D341Med (cell line): ENCODE measurements at regions not wholly inside any gene's neighbourhood (a gene's known extent, or its start where the extent isn't known, plus 50 kb on each side); places are given as distances from the start of the nearest gene placed in this dataset.

ENCODE experiments used
- DNase-seq: peaks from one replicate; pipeline ENCODE4 v3.0.0; 2012; ENCODE audit warnings: low spot score

DNA sequence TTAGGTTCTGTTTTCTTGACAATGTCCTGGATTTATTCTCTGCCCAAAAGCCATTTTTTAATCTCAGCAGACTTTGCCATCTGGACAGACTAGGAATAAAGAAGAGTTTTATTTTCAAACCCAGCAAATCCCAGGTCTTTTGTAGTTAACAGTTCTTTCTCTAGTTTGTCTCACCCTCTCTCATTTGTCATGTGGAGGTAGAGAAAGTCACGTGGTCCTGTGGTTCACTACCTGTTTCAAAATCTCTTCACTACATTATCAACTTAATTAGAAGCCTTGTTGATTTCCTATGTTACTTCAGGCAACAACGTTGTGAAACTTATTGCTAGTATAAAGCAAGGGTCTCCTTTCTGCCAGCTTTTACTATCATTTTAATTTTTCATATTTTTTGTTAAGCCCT, 1222.6 kb downstream of the EFNB2 start:
- DNase-seq, result no peak

DNA sequence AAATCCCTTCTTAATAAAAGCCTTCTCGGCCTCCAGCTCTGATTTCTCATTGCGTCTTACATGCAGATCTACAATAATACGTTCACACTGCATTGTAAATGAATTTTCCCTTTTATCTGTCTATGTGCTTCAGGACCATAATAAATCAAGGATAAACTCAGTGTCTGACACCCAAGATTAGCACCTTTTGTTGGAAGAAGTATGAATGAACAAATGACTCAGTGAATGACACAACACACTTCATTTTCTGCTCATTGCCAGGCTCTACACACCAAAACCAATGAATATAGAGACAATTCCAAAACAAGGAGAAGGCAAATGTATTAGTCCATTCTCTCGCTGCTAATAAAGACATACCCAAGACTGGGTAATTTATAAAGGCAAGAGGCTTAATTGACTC, 1224.4 kb downstream of the EFNB2 start:
- DNase-seq, result no peak

DNA sequence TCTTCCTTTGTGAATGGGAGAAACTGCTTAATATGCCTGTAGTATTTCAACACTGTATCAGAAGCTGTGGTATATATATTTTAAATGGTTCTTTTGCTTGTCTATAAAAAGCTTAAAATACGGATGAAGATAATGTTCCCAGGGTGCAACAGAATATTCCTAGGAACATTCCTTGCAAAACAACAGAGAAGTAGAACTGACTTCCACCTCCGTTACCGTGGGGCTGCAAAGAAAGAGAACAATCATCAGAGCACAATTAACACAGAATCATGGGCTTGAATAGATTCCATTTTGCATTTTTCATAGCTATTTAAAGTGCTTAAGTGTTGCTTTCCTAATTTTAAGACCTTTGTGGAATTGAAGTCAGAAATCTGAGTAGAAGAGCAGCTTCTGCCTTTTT, 1227.7 kb downstream of the EFNB2 start:
- DNase-seq, result no peak

DNA sequence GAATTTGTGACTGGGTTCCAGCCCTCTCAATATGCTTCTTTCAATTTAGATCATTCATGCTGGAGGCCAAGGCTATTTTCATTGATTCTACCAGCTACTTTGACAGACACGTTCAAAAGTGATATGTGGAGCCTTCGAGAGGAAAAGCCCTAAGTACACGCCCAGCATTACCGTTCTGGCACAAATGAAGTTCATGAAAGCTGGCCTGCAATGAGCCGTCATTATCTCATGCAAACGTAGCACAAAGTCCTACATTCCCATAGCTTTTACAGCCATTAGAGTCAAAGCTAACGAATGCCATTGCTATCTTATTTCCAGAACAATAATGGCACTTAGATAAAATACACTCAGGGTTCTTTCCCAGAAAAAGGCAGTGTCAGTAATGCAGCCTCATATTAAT, 1237.6 kb downstream of the EFNB2 start:
- DNase-seq, result no peak

DNA sequence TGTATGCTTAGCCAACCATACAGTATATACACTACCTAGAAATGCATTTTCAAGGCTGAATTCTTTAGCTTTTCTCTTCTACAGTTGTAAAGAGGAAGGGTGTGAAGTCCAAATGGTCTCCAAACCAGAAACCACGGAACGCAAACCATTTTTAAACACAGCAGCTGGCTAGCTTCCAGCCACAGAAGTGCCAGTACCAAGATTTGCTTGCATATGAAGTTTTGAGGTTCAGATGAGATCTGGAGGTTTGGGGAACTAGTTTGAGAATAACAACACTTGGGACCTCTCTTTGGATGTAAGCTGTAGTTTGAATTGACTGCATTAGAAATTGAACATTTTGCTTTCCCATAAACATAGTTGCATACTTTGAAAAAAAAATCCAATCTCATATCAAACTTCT, 1243.5 kb downstream of the EFNB2 start:
- DNase-seq, result no peak

DNA sequence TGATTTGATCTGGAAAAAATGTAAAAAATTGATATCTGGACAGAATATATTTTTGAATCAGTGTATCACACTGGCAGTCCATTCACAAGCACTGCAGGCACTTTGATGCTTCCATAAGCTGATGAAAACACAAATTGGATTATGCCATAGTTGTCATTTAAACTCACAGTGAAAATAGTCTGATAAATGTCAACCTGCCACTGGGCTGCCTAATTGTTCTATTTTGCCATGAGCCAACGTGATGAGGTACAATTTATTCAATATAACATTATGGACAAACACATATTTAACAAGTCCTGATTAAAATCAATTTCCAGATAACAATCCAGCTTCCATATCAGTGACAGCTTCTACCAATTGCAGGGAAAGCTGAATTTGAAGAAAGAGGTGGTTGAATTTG, 1244.9 kb downstream of the EFNB2 start:
- DNase-seq, result no peak

DNA sequence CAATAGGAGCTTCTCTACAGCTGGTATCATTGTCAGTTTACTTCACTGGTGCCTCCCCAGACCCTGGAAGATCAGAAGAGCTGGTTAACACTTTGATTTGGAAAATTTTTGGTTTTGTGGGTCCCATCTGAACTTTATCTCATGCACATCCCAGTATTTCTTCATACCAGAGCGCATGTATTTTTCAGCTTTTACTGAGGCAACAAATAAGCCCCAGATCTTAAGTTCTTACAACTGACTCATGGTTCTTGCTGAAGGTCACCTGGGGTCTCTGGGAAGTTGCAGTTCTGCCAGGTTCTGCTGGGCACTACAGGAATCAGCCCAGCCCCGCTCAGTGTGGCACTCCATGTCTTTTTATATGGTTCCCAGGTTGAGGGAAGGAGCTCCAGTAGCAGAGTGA, 1249.9 kb downstream of the EFNB2 start:
- DNase-seq, result no peak

DNA sequence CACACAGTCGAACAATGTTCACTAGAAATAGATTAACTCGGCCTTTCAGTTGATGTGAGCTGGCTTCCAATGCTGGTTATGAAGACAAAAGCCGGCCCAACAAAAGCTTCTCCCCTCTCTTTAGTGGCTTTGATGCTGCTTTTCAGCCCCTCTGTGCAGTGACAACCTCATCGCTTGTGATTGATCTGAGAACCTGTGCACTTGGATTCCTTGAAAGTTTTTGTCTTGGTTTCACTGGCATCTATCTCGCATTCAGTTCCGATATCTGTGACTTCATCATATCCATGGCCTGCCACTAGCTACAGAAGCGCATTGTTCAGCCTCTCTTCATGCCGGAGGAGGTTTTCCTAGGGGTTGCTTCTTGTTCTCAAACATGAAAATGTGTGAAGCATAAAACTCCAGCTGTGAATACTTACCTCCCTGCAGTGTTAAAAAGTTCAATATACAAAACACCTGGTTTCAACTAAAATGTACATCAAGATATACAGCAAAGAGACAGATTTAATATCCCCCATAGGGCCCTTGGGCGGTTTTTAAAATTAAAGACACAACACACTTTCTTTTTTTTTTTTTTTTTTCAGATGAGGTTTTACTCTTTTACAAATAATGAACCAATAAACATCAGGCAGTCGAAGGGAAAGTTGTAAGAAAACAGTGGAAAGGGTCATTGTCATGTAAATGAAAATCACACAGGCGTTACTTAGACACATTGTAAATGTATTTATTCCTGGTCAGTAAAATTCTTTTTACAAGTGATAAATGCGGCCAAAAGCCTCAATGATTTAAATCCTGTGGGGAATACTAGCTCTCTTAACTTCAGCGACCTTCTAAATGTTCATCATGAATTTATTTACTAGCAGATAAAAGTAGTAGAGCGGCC, 1252.8 kb downstream of the EFNB2 start:
- no peak for DNase-seq

DNA sequence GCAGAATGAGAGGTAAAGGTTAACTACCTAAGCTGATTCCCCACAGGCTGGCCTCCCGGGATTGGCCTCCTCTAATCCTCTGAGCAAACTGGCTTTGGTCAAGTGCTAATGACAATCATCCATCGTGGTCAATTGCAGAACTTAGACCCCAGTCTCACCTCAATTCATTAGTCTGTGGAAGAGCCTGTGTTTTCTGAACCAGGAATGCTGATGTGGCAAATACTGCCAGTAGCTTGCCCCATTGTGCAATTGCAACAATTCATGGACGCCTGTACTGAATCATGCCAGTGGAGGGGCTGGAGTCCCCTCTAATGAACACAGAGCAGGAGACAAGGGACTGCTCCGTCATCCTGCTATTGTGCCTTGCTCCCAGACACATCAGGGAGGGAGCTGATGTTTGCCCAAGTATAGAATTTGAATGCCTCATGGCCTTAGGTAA, 1256.5 kb downstream of the EFNB2 start:
- DNase-seq, result no peak

DNA sequence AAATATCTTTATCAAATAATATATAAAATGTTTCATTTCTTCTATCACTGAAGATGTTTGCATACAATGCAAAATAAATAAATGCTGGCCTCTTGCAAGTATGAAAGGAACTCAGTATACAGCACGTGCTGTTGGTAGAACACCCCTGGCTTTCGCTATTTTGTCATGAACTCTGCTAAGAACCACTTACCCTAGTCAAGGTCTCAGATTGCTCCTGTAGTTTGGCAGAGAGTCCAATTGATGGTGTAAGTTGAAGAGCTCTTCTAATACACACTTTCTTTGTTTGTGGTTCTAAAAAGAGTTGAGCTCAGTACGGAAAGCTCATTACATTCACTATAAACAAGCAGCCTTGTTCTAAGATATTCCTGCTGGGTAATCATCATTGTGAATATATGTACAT, 1258.9 kb downstream of the EFNB2 start:
- DNase-seq, result no peak

DNA sequence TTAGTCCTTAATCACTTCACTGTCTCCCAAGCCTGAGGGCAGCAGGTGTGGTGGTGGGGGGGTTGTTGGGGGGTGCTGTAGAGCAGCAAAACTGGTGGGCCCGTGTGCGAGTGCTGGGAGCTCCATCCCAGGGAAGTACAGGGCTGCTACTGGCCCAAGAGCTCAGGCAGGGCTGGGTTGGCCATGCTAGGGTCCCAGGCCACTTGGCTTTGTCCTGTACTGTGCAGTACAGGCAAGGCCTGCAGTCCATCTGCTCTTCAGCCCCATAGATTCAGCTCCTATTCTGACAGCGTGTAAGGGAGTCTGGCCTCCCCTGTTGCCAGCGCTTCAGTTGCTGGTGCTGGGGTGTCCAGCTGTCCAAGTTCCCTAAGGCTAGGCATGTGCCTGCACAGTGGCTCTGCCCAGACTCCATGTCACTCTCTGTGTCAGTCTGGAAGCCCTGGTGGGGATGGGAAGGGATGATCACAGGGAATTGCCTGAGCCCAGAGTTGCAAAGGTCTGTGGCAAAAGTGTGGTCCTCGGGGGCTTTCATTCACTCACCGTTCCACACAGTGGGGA, 1261.7 kb downstream of the EFNB2 start:
- DNase-seq, result no peak

DNA sequence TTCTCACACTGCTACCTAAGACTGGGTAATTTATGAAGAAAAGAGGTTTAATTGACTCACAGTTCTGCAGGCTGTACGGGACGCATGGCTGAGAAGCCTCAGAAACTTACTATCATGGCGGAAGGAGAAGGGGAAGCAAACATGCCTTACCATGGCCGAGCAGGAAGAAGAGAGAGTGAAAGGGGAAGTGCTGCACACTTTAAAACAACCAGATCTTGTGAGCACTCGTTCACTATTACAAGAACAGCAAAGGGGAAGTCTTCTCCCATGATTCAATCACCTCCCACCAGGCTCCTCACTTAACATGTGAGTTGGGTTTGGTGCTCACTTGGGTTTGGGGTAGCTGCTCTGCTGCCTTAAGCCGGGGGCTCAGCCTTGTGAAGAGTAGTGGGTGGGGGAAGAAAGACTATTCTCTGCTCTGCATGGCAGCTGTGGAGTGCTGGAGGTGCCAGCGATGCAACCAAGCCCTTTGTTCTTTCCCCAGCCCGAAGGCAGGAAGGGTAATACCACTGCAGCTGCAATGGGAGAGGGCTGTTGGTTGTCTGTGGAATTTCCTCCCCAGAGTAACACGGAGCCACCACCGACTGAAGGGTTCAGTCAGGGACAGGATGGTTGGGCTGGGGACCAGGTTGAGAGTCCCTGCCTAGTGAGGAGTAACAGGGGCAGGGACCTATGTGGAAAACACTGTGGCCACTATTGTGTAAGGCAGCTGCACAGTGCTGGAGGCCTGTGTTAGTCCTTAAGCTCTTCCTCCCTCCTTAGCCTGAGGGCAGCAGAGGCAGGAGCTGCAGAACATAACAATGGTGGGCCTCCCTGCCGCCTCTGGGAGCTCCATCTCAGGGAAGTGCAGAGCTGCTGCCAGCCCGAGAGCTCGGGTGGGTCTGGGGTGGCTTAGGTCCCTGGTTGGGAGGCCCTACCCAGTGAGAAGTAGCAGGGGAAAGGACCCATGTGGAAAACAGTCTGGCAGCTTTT, 1262.5 kb downstream of the EFNB2 start:
- DNase-seq, result no peak

DNA sequence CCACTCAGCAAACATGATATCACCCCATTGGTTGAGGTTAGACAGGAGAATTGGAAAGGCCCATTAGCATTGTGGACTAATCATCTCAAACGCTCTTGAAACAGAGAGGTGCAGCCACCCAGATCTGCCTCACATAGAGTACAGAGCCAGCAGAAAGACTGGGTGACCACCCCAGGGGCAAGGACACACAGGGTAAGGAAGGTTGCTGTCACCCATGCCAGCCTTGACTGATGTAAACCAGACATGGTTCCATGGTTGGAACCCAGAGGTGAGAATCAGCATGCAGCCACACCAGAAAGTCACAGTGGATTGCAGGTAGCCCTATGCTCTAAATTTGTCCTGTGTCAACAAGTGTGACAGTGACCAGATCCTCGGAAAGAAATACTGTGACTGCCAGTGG, 1268.8 kb downstream of the EFNB2 start:
- DNase-seq, result no peak

DNA sequence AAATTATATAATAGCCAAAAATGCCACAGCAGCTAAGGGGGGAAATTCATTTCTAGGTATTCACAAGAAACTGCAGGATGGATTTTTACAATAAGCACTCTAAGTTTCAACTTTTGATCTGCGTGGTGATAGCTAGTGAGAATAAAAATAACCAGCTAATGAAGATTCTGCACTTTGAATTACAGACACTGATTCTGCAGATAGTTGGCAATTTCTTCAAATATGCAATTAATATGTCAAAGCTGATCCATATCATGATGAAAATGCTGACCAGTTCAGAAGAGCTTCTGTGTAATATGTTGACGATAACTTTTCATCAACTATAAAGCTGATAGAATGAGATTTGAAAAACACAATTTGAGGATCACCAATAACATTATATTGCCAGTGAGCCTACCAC, 1272.9 kb downstream of the EFNB2 start:
- DNase-seq, result no peak

DNA sequence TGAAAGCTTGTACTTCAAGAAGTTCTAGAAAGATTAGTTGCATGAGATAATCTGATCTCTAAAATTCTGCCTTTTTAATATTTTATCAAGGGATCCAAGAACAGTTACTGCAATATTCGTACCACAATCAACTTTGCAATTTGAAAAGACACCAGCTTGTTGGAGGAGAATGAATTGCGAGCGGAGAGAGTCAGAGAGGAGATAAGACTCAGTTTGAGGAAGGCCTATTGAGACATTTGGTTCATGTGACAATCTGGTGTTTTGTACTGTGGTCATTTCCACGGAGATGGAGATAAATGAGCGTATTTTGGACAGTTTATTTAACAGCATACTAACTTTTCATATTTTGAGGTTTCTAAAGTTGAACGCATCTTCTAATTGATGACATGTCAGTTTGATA, 1276.0 kb downstream of the EFNB2 start:
- no peak for DNase-seq

DNA sequence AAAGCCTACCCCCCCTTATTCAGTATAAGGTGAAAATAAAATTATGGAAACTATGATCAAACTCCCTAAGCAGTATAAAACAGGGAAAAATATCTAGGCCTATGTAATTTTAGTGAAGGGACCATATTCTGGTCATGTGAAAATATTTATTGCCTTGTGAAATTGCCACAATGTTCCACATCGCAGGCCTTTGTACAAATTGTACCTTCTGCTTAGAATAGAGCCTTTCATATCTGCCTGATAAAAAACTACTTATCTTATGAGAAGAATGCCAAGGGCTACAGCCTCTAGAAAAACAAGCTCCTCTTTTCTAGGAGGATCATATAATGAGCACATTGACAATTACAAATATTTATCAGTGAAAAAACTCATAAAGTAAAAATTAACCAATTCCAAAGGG, 1280.0 kb downstream of the EFNB2 start:
- DNase-seq, result no peak

DNA sequence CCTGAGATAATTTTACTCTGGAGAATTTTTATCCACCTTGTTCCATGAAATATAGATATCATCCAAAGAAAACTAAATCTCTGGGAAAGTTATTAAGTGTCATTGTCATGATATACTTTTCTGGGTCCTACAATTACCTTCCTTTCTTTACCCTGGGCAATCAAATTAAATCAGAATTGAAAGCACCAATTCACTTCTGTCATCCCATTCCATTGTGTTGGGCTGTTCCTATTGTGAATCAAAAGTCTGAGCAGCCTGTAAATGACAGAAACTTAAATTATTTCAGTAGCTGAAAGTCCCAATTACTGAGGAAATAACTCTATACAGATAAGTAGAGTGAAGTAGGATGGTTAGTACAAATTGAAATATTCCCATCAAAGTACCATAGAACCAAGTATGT, 1284.2 kb downstream of the EFNB2 start:
- DNase-seq, result no peak

DNA sequence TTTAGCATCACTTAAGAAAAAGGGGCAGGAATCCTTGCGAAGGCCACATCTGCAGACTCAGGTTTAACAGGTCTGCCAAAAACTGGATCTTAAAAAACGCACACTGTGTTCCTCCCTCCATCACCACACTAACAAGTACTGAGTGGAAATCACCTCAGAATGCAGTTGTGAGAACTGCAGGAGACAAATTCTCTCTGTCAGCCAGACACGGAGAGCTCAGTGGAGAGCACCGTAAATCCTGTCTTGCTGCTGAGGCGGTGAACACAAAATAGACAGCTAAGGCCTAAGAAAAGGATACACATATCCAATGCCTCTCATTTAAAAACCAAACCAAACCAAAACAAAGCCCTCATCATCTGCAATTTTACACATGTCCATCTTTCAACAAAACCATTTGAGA, 1287.6 kb downstream of the EFNB2 start:
- no peak for DNase-seq

DNA sequence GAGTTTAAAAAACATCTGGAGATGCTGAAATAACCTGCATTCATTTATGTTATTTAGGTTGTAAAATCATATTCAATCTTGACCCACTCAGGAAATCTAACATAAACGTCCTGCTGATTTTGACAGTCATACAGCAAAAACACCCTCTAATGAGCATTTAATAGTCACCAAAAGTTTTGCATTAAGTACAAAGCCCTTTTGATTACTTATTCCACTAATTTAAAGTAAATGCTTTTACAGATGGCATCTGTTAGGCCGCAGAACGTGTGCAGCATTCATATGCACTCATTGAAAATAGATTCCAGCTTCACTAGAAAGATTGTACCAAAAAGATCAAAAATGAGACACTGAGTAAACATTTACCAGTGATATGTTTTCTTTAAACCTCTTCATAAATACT, 1295.1 kb downstream of the EFNB2 start:
- DNase-seq, result no peak

DNA sequence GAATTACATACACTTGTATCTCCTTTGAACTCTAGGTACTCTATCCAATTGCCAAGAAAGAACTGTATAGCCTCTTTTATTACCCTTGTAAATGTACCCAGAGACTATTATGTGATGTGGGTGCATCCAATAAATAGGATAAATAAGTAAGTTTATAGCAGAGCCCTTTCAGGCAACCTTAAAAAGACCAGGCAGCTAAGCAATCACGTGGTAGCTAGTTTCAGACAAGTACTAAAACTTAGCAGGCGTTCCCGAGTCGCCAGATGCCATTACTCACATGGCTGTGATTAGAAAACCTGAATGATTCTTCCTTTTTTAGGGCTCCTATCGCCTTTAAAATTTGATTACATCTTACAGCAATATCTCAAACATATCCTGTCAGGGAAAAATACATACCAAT, 1303.0 kb downstream of the EFNB2 start:
- no peak for DNase-seq

DNA sequence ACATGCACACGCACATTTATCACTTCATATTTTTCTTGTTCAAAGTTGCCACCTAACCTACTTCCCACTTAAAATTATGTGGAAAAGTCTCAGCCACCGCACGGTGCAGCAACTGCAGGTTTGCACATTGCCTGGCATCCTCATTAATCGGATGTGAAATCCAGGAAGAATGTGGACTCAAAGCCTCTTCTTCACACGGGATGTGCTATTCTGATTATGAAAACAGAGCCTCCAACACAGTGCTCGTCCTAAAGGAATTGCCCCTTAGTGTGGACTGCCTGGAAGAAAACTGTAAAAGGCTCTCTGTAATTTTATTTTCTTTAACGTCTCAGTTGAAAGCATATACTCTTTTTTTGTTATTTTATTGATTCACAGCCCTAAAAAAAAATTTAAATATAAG, 1303.5 kb downstream of the EFNB2 start:
- DNase-seq, result no peak

DNA sequence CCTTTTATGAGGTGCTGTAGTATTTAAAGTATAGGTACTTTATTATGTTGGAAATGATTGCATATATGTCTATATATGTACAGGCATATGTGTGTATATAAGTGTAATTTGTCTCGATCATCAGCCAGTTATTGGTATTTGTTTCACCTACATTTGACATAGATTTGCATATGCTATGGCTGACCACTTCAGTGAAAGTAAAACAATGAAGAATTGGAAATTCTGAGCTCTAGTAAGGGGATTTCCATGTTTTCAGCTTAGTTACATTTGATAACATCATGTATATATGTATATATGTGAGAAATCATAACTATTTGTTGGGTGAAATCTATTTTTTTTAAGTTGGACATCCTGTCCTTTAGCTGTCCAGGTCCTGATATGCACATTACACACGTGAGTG, 1303.9 kb downstream of the EFNB2 start:
- no peak for DNase-seq

DNA sequence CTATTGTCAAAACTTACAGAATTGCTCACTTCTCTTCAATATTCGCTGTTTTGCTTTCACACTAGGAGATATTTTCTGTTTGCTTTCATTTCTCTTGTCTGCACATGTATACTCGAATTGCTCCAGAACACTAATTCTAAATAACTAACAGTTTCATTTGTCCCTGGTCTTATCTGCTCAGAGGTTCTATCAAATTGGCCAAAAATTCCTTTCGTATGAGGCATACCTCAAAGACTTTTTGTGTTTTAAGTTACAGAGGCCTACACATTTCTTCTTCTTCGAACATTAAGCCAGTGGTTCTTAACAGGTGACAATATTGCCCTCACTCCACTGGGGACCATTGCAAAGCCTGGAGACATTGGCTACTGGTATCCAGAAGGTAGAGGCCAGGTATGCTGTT, 1314.6 kb downstream of the EFNB2 start:
- DNase-seq, result no peak
